Activated T-cell treated with anti-CD3 and anti-CD28 coated beads, Interleukin-2, amount 50 U/mL, for 48 hours (primary cell): ENCODE measurements at regions not wholly inside any gene's neighbourhood (a gene's known extent, or its start where the extent isn't known, plus 50 kb on each side); places are given as distances from the start of the nearest gene placed in this dataset.

Source experiments
- DNase-seq, 2 experiments: peaks; one replicate each; pipeline ENCODE4 v3.0.0-alpha.2; 2020

DNA sequence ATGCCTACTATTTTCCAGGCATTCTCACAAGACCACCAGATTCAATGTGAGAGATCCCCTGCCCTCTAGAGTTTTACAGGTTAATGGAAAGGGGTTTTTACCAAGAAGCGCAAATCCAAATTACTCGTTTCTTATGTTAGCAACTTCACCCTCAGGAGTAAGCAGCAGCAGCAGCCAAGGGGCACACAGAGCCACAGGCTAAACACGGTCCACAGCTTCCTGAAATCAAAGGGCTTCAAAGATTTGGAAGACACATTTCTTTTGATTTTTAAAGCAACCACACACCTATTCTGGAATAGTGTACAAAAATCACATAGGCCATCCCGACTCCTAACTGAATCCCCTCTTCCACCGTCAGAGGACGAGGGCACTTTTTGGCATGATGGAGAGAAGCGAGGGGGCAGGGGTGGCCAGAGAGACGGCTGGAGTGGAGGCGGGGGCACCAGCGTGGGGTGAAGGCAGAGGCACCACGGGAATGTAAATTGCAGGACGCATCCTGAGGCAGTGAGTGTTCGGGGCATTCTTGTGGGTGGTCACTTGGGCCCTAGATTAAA, 107.0 kb downstream of the ARF6 start:
- no peak for DNase-seq

DNA sequence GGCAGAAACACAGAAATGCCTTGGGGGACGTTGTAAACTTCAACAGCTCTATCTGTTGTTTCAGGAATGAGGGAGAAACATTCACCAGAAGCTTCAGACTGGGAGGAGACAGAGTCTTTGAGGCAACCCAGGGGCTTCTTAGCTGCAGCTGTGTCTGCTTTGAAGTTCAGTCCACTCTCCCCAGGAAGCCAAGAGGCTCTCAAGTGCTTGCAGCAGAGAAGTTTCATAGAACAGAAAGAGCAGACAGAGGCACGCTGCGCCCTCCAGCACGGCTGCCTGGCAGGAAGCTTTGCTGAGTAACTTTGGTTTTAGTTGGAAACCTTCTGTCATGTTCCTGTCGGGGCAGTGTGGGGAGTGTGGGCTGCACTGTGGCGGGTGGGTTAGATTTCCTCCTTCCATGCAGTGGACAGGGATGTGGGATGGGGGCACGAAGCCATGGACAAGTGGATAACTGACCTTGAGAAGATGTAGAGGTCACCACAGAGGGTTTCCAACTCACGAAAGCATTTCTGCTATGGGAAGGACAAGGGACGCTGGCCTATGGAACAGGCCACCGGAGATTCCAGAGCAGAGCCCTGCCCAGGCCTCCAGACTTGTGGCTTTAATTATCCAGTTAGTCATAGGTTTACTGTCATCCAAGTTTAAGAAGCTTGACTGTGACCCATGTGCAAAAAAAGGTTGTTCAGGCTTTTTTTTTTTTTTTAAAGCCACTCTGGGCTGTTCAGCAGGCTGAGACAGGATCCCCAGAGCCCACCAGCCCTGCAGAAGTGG, 107.7 kb downstream of the ARF6 start:
- peak; percentile 89 to 90 for DNase-seq

DNA sequence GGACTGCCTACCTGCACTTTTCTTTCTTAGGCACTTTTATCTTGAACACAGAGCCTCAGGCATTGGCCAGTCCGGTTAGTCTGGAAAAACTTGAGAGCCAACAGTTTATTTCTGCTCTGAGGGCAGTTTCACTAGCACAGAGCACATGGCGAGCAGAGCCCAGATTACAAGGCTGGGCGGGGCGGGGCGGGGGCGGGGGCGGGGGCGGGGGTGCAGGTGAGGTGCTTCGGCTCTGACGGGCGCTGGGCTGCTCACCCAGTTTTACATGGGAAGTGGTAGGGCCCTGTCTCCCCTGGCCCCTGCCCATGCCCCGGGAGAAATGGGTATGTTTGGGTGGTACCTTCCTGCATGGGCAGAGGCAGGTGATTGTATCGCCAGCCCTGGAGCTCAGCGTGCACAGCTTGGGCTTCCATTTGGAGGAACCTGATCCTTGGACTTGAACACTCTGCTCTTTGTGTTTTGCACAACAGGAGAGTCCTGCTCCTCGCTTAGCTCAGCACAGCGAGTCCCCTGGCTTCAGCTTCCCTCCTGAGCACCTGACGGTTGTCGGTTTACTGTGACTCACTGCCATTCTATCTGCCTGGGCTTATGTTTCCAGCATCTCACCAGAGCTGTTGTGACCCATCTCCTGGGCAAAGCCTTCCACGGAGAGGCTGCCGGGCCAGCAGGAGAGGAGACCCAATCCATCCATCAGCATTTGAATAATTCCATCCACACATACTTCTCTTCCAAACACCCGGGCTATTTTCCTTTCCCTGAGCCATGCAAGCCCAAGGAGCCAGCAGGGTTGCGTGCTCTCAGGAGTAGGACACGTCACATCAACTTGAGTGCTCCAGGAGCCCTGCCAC, 108.5 kb downstream of the ARF6 start:
- DNase-seq, result peak; percentile 88

DNA sequence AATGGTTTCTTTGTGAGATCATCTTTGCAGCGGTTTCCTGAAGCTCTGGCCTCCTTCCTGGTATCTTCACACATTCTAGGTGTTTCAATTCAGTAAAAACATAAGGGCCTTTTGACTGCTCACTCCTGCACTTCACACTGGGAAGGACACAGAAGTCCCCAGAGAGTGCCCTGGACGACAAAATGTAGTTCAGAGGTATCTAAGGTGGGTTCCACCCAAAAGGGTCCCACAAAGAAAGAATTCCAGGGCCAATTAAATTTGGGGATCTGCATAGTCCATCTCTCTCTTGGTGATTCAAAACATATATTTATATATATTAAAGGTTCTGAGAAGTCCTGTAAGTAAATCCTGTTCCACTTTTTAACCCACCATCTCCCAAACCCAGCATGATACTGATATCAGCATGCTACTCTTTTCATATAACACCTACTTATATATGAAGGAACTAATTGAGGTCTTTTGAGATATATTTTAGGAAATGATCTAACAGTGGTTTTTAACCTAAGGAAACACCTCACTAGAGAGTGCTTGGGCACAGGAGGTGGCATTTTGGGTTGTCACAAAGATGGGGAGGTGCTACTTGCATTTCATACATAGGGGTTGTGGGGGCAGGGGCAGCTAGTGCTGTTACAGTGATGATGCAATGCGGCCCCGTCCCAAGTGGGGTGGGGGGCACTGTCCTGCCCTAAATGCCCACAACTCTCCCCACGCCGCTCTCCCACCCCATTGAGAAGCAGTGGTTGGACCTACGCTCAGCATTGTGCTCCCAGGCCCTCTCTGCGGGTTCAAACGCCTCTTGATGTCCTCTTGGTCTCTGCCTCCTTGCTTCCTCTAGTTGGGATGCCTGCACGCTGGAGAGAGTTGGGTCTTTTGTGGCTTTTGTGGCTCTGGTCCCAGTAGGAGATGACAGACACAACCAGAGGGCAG, 109.4 kb downstream of the ARF6 start:
- peak; percentile 77 to 82 for DNase-seq

DNA sequence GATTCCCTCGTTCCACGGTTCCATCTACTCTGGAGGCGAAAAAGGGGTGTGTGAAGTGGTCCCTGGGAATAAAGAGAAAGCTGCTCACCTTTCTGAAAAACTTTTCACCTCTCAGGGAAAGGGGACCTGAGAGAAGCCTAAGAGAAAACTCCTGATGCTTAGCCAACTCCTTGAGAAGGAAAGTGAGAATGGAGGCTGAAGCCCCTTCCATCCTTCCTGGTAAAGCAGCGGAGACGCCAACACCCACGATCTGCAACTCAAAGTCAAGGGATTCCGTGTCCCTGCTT, 110.0 kb downstream of the ARF6 start:
- DNase-seq, result no peak

DNA sequence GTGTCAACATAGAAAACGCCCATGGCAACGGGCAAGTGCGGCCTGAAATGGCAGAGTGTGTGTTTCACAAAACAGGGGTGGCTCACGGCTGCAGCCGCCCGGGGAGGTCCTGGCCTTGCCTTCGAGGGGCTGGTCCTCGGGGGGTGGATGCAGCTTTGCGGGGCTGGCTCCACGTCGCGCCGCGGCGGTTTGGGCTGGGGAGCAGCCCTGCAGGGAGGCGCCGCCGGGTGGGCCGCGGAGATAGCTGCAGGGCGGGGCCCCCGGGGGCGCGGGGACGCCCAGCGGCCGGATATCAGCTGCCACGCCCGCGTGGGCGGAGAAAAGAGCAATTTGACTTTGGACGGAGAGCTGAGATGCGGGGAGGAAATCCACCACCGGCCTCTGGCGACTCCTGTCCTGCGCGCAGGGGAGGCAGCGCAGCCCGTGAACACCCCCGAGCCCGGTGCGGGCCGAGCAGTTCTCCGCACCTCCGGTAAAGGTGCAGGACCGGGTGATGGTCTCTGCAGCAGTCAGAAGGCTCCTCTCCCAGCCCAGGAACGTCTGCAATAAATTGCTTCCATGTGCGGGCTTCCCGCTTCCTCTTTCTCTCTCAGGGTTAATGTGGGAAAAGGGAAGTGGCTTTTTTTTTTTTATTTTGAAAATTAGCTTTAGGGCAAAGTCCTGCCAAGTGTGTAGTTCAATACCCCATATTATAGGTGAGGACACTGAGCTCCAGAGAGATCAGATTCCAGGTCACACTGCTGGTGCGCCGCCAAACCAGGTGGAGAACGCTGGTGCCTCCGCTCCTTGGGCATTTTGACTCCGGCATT, 110.5 kb downstream of the ARF6 start:
- DNase-seq, result peak; percentile 91 to 92

DNA sequence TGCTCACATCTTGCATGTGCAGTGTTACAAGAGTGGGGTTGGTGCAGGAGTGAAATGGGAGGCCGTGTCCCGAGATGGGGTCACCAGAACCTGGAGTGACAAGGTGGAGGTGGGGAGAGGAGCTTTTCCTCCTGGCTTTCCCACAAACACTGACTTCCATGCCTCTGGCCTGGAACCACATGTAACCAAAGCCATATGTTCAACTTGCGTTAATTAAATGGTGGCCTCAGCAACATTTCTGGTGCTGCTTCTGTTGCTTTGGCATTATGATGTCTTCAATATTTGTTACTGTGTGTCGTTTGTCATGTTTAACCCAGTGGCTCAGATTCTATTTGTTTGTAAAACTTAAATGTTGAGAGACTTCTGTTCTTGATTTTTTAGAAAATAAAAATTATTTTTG, 110.2 kb downstream of the VCPKMT start:
- DNase-seq, result no peak

DNA sequence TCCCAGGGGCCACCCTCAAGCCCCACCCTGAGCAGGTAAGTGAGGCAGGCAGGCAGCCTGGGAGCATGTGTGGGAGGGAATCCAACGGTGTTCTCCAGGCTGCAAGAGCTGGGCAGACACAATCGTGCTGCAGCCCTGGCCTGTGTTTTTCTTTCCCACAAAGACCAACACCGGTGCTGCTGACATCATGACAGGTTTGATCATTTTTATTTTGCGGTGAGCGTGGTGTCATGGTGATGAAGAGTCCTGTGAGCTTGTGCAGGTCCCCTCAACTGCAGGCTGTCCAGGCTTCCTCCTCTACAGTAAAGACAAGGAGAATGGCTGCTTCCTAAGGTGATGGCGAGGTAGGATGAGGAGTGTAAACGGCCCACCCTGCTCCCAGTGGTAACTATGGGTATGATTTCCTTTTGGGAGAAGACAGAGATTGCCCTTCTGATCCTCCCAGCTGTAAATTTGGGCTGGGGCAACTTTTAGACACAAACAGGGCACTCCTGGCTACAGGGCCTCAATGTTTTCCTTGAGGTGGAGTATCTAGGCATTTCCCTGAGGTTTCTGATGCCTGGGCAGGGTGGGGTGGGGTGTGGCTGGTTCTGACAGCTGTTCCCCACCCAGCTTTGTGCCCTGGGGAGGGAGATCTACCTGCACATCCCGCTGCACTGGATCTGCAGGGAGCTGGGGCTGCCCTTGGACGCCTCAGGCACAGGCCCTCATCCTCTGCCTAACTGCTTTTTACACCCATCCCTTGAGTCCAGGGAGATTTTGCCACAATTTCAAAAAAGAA, 109.1 kb downstream of the VCPKMT start:
- DNase-seq, result no peak

DNA sequence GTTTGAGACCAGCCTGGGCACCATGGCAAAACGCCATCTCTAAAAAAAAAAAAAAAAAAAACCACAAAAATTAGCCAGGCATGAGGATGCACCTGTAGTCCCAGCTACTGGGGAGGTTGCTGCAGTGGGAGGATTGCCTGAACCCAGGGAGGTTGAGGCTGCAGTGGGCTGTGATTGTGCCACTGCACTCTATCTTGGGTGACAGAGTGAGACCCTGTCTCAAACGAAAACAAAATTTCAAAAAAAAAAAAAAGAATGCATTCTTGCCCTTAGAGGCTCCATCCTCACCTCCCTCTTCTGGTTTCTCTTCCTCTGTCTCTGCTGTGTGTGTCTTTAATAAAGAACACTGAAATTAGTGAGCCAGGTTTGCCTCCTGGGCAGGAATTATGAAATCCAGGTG, 107.8 kb downstream of the VCPKMT start:
- no peak for DNase-seq

DNA sequence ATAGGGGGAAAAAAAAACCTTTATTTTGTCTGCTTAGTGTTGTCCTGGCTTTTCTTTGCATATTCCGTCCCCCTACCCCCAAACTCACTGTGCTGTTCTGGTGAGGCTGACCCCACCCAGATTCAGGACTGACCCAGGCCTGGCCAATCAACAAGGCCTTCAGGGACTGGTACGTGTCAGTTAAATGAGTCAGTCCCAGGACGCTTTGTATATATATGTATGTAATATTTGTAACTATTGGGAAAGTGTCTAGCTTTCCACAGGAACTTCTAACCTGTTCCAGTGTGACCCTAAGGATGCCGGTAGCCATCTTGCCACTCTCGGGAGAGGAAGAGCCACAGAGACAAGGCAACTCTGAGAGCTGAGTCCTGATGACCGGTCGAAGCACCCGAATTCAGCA, 107.4 kb downstream of the VCPKMT start:
- DNase-seq, result no peak

DNA sequence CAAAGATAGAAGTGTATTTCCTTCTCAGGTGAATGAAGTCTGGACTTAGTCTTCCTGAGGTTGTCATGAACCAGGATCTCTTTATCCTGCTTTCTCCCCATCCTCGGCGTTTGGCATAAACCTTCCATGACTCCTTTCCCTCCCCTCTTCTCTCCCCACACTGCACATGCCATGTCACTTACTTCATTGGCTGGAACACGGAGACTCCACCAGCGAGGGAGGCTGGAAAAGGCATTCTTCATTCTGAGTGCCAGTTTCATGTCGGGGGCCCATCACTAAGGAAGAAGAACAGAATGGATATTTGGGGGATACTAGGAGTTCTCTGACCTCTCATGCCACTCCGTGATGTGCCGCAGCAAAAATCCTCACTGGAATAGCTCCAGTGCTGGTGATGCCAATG, 105.6 kb downstream of the VCPKMT start:
- no peak for DNase-seq

DNA sequence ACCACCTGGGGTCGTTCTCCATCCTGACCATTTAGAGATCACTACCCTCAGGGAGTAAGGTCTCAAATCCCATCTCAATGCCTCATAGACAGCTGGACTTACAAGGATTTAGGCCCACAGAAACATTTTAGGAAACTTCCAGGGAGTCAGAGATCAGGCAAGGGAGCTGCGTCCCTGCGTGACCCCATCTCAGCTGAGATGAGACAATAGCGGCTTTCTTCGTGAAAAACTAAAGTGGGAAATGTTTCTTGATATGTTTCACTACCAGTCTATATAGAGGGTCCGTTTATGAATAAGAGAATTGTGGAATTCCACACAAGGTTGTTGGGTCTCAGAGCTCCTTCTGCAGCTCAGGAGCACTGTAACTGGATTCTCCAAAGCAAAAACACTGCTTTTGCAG, 105.1 kb downstream of the VCPKMT start:
- DNase-seq, result no peak

DNA sequence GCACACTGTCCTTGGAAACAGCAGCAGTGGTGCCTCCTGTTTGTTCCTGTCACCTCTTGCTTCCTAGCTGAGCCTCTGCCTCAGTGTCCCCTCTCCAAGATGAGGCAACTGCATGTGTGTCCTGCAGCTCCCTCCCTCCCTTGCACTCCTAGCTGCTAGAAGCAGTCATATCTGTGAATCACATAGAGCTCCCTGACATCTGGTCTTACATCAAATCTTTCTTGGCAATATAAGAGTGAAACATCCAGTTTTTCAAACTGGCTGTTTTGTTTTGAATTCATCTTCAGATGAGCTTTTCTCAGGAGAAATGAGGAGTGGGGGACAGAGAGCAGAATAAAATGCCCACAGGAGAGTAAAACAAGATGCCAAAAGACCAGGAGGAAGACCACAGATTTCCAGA, 103.7 kb downstream of the VCPKMT start:
- DNase-seq, result no peak

DNA sequence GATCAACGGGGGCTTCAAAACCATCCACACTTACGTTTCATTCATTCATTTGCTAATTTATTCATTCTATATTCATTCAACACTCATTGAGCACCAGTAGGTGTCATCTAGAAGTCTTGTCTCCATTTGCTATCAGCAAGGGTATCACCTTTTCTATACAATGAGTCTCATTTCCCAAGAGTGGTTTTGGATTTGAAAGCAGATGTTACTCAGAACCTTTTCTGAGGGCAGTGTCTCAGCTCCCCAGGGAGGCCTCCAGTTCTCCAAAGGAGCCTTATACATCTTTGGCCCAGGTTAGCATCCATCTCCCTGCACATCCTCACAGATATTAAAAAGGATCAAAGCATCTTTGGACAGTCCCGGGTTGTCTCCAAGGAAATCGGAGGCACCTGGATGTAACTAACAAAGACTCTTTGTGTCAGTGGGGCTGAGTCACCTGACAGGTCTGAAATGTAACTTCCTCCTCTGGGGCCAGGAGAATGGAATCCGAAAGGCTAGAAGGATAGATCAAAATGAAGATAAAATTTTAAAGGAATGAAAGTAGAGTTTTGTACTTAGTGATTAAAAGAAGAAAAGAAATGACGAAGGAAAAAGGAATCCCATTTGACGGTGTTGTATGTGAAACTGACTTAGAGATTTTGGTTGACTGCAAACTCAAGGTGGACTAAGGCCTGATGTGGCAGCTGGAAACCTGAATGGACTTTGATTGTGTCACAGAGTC, 103.0 kb downstream of the VCPKMT start:
- no peak for DNase-seq

DNA sequence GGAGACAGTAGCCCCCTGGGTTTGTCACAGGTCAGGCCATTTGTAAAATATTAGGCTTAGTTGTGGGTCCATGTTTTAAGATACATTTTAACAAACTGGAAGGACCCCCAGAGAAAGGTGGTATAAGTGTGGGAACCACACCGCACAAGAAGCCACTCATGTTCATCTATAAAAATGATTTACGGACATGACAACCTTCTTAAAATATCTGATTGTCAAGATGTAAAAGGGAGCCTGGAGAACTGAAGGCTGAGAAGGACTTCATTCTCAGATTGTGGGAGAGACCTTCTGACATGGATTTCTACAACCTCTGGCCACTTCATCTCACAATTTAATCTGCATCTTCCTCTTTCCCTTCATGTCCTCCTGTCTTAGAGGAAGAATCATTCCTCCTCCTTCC, 102.4 kb downstream of the VCPKMT start:
- DNase-seq, result no peak

DNA sequence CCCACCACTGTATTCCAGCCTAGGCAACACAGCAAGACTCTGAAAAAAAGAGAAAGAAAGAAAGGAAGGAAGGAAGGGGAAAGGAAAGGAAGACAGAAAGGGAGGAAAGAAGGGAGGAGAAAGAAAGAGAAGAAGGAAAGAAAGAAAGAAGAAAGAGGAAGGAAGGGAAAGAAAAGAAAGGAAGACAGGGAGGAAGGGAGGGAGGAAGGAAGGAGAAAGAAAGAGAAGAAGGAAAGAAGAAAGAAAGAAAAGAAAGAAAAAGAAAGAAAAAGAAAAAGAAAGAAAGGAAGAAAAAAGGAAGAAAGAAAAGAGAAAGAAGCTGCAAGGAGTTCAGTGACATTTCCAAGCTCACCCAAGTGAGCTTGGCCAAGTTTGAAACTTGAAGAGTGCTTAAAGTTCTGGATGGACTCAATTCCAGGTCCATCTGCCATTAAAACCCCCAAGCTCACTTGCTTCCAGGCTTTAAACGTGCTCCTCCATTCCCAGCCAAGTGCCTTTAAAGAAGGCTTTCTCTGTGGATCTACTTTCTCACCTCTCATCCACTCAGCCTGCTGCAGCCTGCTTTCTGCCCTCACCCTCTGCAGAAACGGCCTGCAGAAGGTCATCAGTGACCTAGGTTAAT, 101.5 kb downstream of the VCPKMT start:
- DNase-seq, result no peak

DNA sequence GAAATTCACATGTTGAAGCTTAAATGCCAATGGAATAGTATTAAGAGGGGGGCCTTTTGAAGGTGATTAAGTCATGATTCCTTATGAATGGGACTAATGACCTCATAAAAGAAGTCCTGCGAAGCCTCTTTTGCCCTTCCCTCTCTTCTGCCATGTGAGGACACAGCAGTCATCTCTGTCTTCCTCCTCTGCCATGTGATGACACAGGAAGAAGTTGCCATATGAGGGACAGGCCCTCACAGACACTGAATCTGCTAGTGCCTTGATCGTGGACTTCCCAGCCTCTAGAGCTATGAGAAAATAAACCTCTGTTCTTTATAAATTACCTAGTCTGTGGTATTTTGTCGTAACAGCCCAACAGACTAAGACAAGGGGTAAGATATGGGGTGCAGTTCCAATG, 100.7 kb downstream of the VCPKMT start:
- no peak for DNase-seq

DNA sequence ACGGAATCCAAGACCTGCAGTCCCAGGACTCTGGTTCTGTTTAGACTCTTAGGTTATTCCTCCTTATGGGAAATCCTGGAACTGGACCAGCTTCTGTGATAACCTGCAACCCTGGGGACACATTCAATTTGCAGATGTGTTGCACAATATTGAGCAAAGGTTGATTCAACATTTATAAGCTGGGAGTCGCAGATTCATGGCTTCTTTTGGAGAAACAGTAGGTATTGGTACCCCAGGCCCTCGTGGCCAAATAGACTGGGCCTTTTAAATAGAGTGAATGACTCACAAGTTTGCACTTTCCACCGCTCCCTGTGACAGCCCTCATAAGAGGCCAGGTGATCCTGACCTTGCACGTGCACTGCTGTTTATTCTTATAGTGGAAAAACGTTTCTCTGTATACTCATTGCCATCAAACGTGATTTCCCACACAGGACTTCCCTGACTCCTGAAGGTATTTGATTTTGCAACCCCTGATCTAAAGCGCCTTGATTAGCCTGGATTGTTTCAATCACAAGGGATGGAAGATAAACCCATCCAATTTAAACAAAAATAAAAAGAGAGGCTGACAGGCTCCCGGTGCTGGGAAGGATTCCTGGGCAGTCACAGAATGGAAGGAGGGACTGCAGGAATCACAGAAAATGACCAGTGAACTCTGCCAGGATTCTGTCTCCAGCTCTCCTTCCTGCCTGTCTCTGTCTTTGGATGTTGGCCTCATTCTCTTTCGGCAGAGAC, 98.0 kb downstream of the VCPKMT start:
- no peak for DNase-seq

DNA sequence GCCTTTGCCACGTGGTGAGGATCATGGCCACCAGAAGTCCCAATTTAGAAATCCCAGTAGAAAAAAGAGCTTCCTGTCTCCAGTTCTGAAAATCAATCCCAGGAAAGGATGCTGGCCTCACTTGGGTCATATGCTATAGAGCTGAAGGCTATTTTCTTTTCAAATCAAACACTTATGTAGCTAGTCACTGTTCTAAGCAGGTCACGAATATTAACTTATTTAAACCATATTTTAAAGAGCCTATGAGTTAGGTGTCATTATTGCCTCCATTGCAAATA, 97.5 kb downstream of the VCPKMT start:
- no peak for DNase-seq

DNA sequence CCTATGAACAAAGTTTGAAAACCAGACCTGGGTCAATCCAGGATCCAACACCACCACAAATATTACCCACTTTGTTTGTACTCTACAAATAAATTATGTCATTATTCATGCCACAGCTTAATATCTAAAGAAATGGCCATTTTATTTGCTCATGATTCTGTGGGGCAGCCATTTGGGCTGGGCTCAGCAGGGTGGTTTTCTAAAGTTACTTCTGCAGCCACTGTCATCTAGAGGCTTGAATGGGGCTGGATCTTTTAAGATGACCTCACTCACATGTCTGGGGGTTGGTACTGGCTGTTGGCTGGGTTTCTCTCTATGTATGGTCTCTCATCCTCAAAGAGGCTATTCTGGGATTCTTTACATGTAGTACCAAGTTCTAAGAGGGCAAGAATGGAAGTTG, 96.2 kb downstream of the VCPKMT start:
- DNase-seq, result no peak
